ENCODE measurements at regions not wholly inside any gene's neighbourhood (a gene's known extent, or its start where the extent isn't known, plus 50 kb on each side); places are given as distances from the start of the nearest gene placed in this dataset.
"Not testable (repeated sequence)": the region's sequence is repeated elsewhere in the genome, so short reads cannot be mapped to it uniquely, and the experiment has no call there.

DNA sequence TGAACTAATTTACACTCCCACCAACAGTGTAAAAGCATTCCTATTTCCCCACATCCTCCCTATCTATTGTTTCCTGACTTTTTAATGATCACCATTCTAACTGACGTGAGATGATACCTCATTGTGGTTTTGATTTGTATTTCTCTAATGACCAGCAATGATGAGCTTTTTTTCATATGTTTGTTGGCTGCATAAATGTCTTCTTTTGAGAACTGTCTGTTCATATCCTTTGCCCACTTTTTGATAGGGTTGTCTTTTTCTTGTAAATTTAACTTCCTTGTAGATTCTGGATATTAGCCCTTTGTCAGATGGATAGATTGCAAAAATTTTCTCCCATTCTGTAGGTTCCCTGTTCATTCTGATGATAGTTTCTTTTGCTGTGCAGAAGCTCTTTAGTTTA lies 251.3 kb downstream of the PTGER3 start:
- TF ChIP-seq EZH2 (IDR thresholded peaks at IDR 0.05); CTCF (IDR thresholded peaks at IDR 0.05 in 2 of 3, conservative IDR thresholded peaks at IDR 0.05 in 1 of 3; ENCODE audit: borderline replicate concordance in 1 of 3, insufficient read depth in 1 of 3, low read depth in 2 of 3, low read length in 2 of 3); CEBPB (IDR thresholded peaks at IDR 0.05; ENCODE audit: low read depth): not testable (repeated sequence)

All from HCT116 (cell line).